Middle frontal gyrus (tissue), 1 donor: ENCODE measurements at regions not wholly inside any gene's neighbourhood (a gene's known extent, or its start where the extent isn't known, plus 50 kb on each side); places are given as distances from the start of the nearest gene placed in this dataset.
"Not testable (repeated sequence)": the region's sequence is repeated elsewhere in the genome, so short reads cannot be mapped to it uniquely, and the experiment has no call there.

Experiments
- DNase-seq: peaks from one replicate; pipeline ENCODE4 v3.0.0-alpha.2; 2015; ENCODE audit warnings: low spot score; ENCODE audit errors: extremely low spot score

DNA sequence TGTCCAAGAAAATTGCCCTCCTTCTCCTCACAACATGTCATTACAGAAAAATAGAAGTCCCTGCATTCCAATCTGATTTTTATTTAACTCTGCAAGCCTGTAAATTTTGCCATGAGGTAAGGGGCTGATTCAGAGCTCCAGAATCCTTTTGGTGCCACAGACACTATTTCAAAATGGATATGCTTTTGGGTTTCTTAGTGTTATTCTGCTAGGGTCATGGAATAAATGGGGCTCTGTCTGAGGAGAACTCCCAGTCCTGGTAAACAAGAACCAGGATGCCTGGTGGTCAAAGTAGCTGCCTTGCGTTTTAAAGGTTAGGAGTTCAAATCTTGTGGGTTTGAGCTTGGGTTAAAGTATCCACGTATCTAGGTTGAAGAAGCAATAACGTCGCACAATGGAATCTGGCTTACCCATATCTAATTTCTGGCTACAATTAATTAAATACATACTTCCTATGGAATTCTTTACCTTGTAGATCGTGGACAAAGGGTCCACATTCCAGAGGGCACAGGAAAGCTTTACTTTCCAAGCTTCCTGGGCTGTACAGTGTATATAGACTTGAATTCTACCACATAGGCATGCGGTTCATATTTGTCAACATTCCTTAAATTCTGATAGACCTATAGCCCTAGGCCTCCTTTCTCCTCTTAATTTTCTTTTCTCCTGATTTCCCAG, 98.0 kb upstream of the CDC42BPA start:
- no peak for DNase-seq

DNA sequence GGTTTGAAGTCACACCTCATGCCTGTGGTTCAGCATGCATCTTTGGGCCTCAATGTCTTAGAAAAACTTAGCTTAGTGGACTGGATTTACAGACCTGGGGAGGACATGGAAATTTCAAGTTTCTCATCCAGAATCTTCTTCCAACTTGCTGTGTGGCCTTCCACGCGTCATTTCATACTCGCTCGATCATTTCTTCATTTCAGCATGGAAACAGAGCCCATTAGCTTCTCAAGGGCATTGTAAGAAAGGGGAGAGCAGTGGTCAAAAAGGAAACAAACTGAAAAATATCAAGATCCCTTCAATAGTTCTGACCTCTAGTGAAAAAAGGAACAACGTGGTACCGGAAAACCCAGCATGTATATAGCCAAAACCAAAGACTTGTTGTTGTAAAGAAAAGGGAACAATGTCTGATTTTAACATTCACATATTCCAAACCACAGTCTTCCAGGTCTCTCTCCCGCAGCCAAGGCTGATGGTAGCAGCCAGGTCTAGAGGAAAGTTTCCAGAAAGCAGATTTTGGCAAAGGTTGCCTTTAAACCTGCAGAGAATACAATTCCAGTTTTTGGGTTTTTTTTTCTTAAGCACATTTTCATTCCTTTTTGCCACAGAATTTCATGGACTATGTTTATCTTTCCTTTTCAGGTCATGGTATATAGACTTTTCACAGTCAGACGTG, 97.0 kb upstream of the CDC42BPA start:
- DNase-seq, result no peak

DNA sequence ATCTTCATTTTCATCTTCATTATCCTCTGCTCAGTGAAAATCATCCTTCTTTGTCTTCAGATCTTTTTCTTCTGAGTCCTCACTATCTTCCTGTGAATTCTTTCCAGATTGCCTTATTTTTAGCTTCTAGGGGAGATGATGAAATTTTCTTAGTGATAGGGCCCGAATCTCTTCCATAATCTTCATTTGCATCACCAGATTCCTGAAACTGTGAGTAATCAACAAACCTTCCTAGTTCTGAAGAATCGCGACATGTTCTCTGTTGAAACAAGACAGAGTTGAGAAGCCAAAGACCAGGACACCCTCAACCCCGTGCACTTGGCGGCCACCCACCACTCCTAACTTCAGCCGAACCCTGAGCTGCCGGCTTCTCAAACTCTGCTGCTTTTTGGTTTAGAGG, 92.8 kb upstream of the CDC42BPA start:
- no peak for DNase-seq

DNA sequence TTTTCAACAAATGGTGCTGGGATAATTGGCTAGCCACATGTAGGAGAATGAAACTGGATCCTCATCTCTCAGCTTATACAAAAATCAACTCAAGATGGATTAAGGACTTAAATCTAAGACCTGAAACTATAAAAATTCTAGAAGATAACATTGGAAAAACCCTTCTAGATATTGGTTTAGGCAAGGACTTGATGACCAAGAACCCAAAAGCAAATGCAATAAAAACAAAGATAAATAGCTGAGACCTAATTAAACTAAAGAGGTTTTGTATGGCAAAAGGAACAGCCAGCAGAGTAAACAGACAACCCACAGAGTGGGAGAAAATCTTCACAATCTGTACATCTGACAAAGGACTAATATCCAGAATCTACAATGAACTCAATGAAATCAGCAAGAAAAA, 88.0 kb upstream of the CDC42BPA start:
- DNase-seq, result not testable (repeated sequence)

DNA sequence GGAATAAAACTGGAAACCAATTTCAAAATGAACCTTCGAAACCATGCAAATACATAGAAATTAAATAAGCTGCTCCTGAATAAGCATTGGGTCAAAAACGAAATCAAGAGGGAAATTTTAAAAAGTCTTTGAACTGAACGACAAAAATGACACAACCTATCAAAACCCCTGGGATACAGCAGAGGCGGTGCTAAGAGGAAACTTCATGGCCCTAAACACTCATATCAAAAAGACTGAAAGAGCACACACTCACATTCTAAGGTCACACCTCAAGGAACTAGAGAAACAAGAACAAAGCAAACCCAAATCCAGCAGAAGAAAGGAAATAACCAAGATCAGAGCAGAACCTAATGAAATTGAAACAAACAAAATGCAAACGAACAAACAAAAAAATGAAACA, 85.2 kb upstream of the CDC42BPA start:
- no peak for DNase-seq

DNA sequence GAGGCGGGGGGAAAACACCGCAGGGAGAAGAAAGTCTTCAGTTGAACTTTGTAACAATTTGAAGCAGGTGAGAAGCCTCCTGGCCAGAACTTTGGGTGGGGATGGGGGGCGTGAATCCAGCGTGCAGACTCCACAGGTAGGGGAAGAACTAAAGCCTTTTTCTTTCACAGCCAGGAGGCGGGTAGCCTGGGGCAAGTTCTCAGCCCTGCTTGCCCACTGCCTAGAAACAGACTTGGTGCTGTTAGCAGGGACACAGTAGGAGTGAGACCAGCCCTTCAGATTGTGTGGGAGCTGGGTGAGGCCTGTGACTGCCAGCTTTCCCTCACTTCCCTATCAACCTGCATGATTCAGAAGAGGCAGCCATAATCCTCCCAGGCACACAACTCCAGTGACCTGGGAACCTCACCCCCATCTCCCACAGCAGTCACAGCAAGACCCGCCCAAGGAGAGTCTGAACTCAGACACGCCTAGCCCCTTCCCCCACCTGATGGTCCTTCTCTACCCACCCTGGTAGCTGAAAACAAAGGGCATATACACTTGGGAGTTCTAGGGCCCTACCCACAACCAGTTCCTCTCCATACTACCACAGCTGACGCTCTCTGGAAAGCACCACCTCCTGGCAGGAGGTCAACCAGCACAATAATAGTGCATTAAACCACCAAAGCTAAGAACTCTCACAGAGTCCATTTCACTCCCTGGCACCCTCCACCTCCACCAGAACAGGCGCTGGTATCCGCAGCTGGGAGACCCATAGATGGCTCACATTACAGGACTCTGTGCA, 83.5 kb upstream of the CDC42BPA start:
- no peak for DNase-seq

DNA sequence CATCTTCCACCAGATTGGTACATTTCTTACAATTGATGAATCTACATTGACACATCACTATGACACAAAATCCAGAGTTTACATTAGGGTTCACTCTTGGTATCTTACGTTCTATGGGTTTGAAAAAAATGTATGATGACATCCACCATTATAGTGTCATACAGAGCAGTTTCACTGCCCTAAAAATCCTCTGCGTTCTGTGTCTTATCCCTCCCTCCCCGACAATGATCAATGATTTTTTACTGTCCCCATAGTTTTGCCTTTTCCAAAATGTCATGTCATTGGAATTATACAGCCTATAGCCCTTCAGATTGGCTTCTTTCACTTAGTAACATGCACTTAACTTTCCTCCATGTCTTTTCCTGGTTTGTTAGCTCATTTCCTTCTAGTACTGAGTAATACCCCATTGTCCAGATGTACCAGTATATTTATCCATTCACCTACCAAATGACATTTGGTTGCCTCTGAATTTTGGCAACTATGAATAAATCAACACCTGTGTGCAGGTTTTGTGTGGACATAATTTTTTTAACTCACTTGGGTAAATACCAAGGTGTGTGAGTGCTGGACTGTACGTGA, 80.9 kb upstream of the CDC42BPA start:
- no peak for DNase-seq

DNA sequence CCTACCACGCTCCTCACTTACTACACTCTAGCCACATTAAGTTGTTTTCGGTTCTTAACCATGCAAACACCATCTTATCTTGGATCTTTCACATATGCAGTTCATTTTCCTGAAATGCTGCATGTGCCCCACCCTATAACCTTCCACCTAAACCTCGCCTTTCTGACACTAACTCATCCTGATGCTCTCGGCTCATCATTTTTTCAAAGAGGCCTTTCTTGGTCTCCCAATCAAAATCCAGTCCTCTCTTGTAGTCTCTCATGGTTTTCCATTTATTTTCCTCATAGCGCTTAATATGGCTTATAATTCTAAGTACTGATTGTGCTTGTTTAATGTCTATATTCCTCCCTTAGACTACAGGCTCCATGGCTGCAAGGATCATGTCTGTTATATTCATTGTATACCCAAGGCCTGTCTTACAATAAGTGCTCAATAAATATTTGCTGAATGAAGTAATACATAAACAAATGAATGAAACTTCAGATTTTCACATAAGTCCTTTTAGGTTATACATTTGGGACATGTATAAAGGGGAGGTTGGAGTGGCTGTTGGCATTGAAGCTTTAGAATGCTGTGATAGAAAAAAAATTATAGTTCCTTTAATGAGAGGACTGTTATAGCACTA, 79.2 kb upstream of the CDC42BPA start:
- no peak for DNase-seq

DNA sequence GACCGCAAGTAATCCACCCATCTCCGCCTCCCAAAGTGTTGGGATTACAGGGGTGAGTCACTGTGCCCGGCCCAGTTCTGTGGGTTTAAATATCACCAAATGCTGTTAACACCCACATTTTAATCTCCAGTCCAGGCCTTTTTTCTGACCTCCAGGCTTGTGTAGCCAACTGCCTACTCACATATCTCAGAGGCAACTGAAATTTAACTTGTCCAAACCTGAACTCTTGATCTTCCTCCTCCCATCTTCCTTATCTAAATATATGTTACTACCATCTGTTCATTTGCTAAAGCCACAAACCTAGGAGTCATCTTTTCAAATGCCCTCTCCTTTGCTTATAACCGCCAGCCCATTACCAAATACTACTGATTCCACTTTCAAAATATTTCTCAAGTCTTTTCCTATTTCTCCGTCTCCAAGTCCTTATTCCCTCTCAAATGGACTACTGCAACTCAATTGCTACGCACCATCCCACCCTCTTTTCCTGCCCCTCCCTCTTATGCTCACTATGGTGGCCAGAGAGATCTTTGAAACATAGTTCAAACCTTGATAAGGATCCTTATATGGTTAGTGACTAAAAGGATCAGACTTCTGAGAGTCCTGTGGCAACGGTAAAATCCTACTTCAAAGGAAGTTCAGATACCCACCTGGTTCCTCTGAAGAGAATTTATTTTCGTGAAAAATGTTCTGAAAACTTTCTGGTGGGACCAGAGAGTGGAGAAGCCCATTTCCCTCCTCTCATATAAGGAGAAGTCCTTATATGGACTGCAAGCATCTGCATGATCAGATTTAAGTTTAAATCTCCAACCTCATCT, 78.5 kb upstream of the CDC42BPA start:
- no peak for DNase-seq

DNA sequence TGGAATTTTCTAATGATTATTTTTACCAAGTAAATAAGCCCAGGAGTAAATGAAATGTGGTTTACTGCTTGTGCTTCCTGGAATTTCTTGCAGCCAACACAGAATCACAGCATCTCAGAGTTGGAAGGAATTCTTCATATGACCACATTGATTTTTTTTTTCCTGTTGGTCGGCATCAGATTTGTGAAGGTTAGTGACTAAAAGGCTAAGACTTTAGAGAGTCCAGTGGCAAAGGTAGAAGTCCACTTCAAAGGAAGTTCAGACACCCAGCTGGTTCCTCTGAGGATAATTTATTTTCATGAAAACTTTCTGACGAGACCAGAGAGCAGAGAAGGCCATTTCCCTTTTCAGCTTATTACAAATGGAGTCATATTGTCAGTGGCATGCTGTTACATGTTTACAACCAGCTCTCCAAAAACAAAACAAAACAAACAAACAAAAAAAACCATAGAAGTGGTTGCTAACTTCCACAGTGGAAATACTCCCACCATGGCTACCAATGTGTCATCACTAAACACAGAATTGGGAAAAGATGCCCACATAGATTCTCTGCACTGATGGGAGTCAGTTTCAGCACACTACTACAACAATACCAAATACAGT, 77.2 kb upstream of the CDC42BPA start:
- no peak for DNase-seq

DNA sequence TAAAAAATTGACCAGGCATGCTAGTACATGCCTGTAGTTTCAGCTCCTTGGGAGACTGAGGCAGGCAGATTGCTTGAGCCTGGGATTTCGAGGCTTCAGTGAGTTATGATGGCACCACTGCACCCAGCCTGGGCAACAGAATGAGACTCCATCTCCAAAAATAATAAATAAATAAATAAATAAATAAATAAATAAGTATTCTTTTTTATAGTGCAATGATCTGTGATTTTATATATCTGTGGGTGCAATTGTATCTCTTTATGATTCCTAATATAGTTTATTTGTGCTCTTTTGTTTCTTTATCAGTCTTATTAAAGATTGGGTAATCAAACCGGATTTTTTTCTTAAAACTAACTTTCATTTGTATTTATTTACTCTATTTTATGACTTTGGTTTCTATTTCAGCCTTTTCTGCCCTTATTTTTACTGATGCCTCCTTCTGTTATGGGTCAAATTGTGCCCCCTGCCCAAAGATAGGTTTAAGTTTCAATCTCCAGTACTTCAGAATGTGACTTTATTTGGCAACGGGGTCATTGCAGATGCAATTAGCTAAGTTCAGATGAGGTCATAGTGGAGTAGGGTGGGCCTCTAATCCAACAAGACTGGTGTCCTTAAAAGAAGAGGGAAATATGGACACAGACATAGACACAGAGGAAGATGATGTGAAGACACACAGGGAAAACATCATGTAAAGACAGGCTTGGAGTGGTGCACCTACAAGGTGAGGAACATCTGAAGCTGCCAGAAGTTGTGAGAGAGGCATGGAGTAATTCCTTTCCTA, 74.9 kb upstream of the CDC42BPA start:
- DNase-seq, result no peak

DNA sequence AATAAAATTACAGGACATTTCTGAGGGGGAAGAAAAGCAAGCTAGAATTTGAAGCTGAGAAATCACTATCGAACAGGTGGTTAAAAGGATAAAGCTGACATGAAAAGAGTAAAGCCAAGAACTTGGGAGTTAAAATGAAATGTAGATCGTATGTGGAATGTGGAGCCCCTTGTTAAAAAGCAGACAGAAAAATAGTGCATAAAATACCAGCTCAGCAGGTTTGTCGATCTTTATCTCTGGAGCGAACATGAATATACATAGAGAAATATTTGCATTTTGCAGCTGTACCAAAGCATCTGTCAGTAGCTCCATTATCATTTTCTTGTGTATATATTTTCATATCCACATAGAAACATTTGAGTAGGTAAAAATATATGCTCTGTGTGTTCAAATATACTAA, 73.6 kb upstream of the CDC42BPA start:
- DNase-seq, result no peak

DNA sequence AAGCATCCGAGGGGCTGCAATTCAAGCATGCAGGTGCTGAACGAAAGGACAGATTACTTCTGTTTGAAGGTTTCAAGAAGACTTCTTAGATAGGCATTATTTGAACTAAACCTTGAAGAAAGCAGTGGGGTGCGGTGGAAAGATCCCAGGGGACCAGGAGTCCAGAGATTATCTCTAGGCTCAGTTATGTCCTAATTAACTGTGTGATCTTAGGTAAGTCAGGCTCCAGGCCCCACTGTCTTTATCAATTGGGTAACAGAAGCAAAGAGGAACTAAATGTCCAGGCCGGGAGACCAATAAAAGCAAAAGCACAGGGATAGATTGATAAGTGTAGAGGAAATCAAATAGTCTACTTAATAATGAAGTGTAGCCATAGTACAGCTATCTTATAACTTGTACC, 72.9 kb upstream of the CDC42BPA start:
- no peak for DNase-seq

DNA sequence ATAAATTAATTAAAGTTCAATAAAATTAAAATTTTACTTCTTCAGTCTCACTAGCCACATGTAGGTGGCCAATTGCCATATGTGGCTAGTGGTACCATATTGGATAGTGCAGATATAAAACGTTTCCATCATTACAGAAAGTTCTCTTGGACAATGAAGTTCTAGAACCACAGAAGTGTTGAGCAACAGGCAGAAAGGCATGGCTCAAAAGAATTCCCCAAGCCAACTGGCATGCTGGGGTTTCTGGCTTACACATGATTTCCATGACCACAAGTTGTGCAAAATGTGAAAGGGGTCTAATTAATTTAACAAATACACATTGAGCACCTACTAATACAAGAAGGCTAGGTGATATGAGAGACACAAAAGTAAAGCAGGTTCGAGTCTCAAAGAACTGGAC, 72.2 kb upstream of the CDC42BPA start:
- no peak for DNase-seq

DNA sequence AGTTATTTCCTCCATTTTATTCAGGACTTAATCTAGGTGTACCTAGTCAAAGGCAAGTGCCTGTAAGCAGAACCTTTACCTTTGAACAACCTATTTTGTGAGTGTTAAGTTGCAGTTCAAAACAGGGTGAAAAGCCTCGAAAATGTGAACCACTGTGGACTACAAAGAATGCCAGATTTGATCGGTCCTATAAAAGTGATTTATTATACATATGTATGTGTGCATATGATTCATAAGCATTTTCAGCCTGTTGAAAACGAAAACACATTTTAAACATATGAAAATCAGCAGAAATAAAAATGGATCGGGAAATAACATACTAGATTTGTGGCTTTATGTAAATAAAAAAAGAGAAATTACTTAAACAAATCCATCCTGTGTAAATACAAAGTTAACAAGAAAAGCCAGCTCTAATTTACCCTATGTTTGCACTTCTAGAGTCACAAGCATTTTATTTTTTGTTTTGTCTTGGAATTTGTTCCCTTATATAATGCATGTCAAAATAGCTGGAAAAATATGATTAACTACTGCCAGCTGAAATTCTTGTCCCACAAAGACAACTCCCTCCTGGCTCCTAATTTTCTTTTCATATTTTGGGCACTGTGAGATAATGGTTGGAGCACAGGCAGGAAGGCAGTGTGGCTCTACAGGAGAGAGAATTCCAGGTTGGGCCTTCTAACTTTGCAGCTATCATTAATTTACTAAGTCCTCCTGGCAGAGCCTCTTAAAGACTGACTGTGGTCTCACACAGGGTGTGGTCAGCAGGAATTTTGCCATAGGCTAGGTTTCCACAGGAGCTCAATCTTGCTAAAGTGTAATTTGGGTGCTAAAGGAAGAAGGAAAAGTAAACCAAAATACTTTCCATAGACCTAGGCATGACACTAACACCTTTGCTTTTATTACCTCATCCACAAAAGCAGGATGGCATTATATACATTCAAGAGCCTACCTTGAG, 70.2 kb upstream of the CDC42BPA start:
- no peak for DNase-seq

DNA sequence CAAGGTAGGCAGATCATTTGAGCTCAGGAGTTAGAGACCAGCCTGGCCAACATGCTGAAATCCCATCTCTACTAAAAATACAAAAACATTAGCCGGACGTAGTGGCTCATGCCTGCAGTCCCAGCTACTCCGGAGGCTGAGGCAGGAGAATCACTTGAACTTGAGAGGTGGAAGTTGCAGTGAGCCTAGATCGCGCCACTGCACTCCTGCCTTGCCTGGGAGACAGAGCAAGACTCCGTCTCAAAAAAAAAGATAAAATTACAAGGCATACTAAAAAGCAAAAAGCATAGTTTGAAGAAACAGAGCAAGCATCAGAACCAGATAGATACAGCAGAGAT, 61.2 kb upstream of the CDC42BPA start:
- no peak for DNase-seq

DNA sequence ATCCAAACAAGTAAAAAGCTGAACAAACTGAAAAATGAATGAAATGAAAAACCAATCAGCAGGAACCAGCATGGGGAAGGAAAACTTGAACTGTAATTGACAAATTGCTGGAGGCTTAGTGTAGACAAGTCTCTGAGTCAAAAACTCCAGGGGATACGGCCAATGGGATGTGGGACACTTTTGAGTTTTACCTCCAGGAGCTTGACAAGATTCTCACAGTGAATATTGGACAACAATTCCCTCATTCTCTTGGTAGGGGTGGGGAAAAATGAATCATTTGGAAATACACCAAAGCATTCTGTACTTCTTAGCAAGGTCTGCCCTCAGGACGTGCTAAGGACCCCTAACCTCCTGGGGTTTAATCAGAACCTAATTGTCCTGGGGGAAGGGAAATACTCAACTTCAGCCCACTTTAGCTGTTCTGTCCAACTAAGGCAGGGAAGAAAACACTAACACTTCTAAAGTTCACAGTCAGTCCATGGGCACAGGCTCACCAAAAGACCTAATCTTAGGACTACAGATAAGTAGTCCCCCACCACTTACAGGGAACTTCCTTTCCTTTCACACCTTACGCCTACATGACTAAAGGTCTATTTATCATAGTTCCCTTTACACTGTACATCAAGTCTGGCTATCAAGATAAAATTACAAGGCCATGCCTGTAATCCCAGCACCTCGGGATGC, 60.7 kb upstream of the CDC42BPA start:
- no peak for DNase-seq

DNA sequence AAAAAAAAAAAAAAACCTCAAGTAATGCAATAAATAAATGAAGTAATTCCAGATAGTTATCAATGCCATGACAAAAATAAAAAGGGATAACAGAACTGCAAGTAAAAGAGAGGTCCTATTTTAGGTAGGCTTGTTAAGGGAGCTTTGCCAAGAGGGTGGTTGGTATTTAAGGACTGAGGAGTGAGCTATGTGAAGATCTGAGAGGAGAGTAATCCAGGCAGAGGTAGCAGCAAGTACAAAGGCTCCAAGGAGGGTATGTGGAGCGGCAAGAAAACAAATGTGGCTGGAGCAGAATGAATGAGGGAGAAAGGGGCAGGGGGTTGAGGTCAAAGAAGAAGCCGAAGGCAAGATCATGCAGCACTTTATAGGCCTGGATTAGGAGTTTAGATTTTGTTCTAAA, 59.9 kb upstream of the CDC42BPA start:
- no peak for DNase-seq
